ENCODE measurements at regions not wholly inside any gene's neighbourhood (a gene's known extent, or its start where the extent isn't known, plus 50 kb on each side); places are given as distances from the start of the nearest gene placed in this dataset.

- TF ChIP-seq POLR2AphosphoS5 (IDR thresholded peaks at IDR 0.05; ENCODE audit: low read depth, low read length) (no peak), POLR2A (IDR thresholded peaks at IDR 0.05; ENCODE audit: low read depth, low read length) (no peak), TAF1 (IDR thresholded peaks at IDR 0.05; ENCODE audit: low read depth, low read length) (no peak), SPI1 (IDR thresholded peaks at IDR 0.05; ENCODE audit: low read depth, low read length) (no peak)
Observed at GRCh38 chr1:208791456-208791855, 547.3 kb upstream of the PLXNA2 start.

All from GM12891 (cell line).